Psoas muscle (tissue), 7 donors: ENCODE measurements at regions not wholly inside any gene's neighbourhood (a gene's known extent, or its start where the extent isn't known, plus 50 kb on each side); places are given as distances from the start of the nearest gene placed in this dataset.

ENCODE experiments used
- ATAC-seq, 4 donors: fragments of 200-7000 bp; cut with Tn5 transposase; one replicate each; pipeline ENCODE4 v1.9.1; 2020; ENCODE audit warnings: moderate library complexity in 3 of 4, mild to moderate bottlenecking in 2 of 4
- DNase-seq, 2 donors: peaks; one replicate each; pipeline ENCODE4 v3.0.0-alpha.2; 2020
- H3K27ac ChIP-seq: fragments of 200-600 bp; one replicate; pipeline ENCODE4 v1.8.0; 2022
- H3K27me3 ChIP-seq, 3 donors: fragments of 200-600 bp in 1 of 3; one replicate each; pipeline versions ENCODE4 v1.6.1 to v1.8.0; 2013 to 2022; ENCODE audit warnings: low read length in 2 of 3, mild to moderate bottlenecking in 2 of 3, moderate library complexity in 1 of 3; ENCODE audit not compliant: insufficient read depth in 3 of 3
- H3K36me3 ChIP-seq, 2 donors: fragments of 200-600 bp in 1 of 2; one replicate each; pipeline versions ENCODE4 v1.6.1 to v1.8.0; 2013 to 2022; ENCODE audit warnings: low read depth in 1 of 2, mild to moderate bottlenecking in 1 of 2, moderate library complexity in 1 of 2; ENCODE audit not compliant: insufficient read depth in 1 of 2
- H3K4me1 ChIP-seq: fragments of 200-600 bp; one replicate; pipeline ENCODE4 v1.8.0; 2022
- H3K4me3 ChIP-seq: fragments of 200-600 bp; one replicate; pipeline ENCODE4 v1.8.0; 2022; ENCODE audit warnings: mild to moderate bottlenecking
- H3K9me3 ChIP-seq: fragments of 200-600 bp; one replicate; pipeline ENCODE4 v1.8.0; 2022
- WGBS, 3 donors: extraction: QIAGEN DNeasy Blood & Tissue Kit; methylation state at CpG; one replicate each; pipeline versions ENCODE4 v1.1.6 to v1.1.7; 2013; 5-methylcytosine and 5-hydroxymethylcytosine counted together
- intact Hi-C, 2 donors: fragments of 100-400 bp; cut with DNase I; formaldehyde crosslinking; loops; one replicate each; pipeline versions ENCODE4 v1.11.0 to v1.14.2; 2022
- TF ChIP-seq, protein P1 (sequence below): fragments of 200-600 bp; IDR thresholded peaks from one replicate; pipeline ENCODE4 v1.8.0; 2022; ENCODE audit warnings: antibody characterized with exemption
- donor health status: healthy with polysubstance abuse.
- donor health status: DM: no; HTN: no; CAD: no; lungs with moderate emphysema.
- donor health status: Bipolar disorder and iron deficiency.
- donor health status: healthy.
- donor health status: DM: yes; HTN: yes; CAD: no.
- donor health status: DM: no; HTN: no; CAD: no.
- donor health status: DM: yes; HTN: yes; CAD: no.

DNA sequence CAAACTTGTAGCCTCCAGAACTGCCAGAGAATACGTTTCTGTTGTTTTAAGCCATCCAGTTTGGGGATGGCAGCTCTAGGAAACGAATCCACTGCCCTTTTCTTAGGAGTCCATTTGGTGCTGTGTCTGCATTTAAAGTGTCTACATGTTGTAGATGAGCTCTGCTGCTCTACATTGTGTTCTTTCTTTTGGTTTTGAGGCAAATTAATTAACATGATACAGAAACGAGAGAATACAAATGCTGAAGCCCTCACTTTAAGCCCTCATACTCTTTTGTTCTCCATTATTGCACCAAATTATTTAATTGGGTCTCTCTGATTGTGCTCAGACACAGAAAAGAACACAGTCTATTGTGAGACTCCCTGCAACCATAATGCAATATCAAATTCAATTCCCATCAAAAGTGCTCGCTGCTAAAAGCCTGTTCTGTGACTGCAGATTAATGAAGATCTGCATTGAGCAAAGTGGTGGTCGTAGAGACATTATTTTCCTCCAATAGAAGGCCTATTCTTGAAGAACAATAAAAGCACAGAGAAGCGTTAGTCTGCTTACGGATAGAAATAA, 166.3 kb upstream of the SOX21 start:
- no peak for DNase-seq
- H3K27ac ChIP-seq: no peak overlapping the region
- H3K9me3 ChIP-seq: no peaks in the 10 kb centered on the region
- H3K27me3 ChIP-seq: no peaks in the 10 kb centered on the region
- intact Hi-C loops: no loop called here
- no peak for ATAC-seq
- WGBS, 3 donors: 71 to 75% (median 72%) methylated on average over 7 of the region's 7 CpGs
- H3K4me1 ChIP-seq: no peaks in the 10 kb centered on the region
- TF ChIP-seq, protein P1, sequence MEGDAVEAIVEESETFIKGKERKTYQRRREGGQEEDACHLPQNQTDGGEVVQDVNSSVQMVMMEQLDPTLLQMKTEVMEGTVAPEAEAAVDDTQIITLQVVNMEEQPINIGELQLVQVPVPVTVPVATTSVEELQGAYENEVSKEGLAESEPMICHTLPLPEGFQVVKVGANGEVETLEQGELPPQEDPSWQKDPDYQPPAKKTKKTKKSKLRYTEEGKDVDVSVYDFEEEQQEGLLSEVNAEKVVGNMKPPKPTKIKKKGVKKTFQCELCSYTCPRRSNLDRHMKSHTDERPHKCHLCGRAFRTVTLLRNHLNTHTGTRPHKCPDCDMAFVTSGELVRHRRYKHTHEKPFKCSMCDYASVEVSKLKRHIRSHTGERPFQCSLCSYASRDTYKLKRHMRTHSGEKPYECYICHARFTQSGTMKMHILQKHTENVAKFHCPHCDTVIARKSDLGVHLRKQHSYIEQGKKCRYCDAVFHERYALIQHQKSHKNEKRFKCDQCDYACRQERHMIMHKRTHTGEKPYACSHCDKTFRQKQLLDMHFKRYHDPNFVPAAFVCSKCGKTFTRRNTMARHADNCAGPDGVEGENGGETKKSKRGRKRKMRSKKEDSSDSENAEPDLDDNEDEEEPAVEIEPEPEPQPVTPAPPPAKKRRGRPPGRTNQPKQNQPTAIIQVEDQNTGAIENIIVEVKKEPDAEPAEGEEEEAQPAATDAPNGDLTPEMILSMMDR: no peak
- no peak overlapping the region for H3K4me3 ChIP-seq
- no peaks in the 10 kb centered on the region for H3K36me3 ChIP-seq

DNA sequence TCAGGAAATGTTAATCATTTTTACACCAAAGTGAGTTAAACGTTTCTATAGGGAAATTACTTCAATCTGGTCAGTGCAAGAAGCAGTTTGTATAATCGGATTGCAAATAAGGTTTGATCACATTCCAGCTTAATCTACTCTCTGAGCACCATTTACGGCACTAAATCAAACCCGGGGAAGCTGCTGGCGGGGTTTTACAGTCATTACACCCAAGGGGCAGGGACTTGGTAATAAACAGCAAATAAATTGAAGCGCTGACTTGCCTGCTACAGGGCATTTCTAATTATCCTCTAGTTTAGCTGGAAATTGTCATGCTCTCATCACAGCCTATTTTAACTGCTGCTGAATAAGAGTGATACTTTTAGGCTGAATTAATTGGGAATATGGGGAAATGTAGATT, 152.1 kb upstream of the SOX21 start:
- no peaks in the 10 kb centered on the region for H3K4me1 ChIP-seq
- TF ChIP-seq, protein P1: no peak
- H3K27ac ChIP-seq: no peak overlapping the region
- DNase-seq (no peak), ATAC-seq (no peak)
- no peaks in the 10 kb centered on the region for H3K36me3 ChIP-seq
- 18 to 20% (median 19%) methylated on average over 6 of the region's 6 CpGs for WGBS, 3 donors
- H3K4me3 ChIP-seq: no peak overlapping the region
- H3K27me3 ChIP-seq: peaks cover 2 to 13% (median 4%) of the 10 kb centered on the region in 3 donors
- H3K9me3 ChIP-seq: no peaks in the 10 kb centered on the region
- intact Hi-C loops: no loop called here

DNA sequence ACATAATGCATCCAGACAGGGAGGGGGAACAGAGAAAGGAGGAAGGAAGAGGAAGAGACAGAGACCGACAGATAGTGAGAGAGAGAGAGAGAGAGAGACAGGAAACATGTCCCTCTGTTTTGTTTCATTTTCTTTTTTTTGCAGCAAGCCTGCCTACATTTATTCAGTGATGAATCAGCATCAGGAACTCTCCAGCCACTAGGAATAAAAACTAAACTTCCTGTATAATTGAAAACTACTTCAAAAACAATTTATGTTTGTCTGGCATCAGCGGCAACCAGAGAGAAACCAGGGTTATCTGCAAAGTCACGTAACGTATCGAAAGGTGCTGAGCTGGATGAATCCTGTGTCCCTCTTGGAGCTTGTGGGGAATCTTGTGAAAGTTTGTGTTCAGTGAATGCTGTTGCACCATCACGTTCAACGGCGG, 148.6 kb upstream of the SOX21 start:
- Histone ChIP-seq H3K4me3 (peak overlapping the region; percentile 10), H3K9me3 (no peaks in the 10 kb centered on the region), H3K27ac (no peak overlapping the region), H3K27me3 (peaks cover 0 to 13% (median 0%) of the 10 kb centered on the region in 3 donors), H3K4me1 (no peaks in the 10 kb centered on the region), H3K36me3 (no peaks in the 10 kb centered on the region)
- DNase-seq (no peak), ATAC-seq (no peak)
- TF ChIP-seq, protein P1: no peak
- WGBS, 3 donors: 33 to 38% (median 33%) methylated on average over 8 of the region's 8 CpGs
- intact Hi-C loops: no loop called here

GRCh38 chr13:94859811-94860210, 147.5 kb upstream of the SOX21 start:
- intact Hi-C loops: no loop called here
- Histone ChIP-seq H3K27ac (no peak overlapping the region), H3K4me3 (no peak overlapping the region), H3K36me3 (no peaks in the 10 kb centered on the region), H3K27me3 (peaks cover 0 to 13% (median 0%) of the 10 kb centered on the region in 3 donors), H3K9me3 (no peaks in the 10 kb centered on the region), H3K4me1 (no peaks in the 10 kb centered on the region)
- whole genome bisulfite sequencing, 3 donors: 40 to 52% (median 43%) methylated on average over 2 of the region's 2 CpGs
- TF ChIP-seq, protein P1: no peak
- no peak for ATAC-seq
- DNase-seq: no peak

DNA sequence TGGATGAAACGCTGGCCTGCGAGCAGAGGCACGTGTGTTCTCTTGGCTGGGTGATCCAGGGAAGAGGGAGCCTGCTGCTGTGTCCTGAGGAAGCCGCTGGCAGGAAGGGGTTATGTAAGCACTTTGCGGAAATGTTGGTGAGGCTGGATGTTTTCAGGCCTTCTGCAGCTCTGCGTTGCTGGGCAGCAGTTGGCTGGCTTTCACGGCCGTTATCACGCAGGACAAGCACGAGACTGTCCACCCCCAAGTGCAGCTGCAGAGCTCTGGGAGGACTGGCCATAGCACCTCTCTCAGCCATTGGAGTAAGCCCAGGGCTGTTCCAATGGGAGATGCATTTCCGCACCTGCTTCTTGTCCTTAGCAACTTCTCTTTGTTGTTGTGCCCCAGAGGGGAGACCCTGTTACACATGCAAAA, 146.9 kb upstream of the SOX21 start:
- Histone ChIP-seq H3K9me3 (no peaks in the 10 kb centered on the region), H3K27ac (no peak overlapping the region), H3K36me3 (no peaks in the 10 kb centered on the region), H3K4me1 (no peaks in the 10 kb centered on the region), H3K27me3 (peaks cover 0 to 13% (median 0%) of the 10 kb centered on the region in 3 donors), H3K4me3 (no peak overlapping the region)
- TF ChIP-seq, protein P1: no peak
- intact Hi-C loops: no loop called here
- peak; percentile 44 to 72 for DNase-seq
- ATAC-seq: peak; percentile 36 to 51 (median 46)
- 13 to 14% (median 14%) methylated on average over 11 of the region's 11 CpGs for WGBS, 3 donors
